HG03565 (cell line): ENCODE measurements at regions not wholly inside any gene's neighbourhood (a gene's known extent, or its start where the extent isn't known, plus 50 kb on each side); places are given as distances from the start of the nearest gene placed in this dataset.

ENCODE experiments used
- ATAC-seq: cut with Tn5 transposase; IDR thresholded peaks from one replicate; pipeline ENCODE4 v1.9.1; 2021; ENCODE audit warnings: mild to moderate bottlenecking, moderate library complexity; ENCODE audit not compliant: unreplicated experiment

DNA sequence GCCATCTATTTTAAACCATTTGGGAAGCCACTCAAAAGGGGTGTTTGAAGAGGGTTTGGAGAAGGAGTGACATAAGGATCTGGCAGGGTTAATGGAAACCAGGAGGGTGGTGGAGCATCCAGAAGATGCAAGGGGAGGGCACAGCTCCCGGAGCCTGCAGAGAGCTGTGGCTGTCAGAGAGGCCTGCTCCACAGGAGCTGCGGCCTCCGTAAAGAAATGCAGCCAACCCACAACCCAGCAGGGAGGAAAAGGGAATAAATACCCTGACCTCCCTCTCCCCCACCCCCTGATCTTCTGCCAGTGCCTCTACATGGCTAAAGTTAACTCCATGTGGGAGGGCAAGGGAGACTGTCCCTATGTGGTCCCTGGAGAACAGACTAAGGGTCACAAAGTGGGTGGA lies 567.1 kb upstream of the POU3F3 start:
- ATAC-seq = no peak

DNA sequence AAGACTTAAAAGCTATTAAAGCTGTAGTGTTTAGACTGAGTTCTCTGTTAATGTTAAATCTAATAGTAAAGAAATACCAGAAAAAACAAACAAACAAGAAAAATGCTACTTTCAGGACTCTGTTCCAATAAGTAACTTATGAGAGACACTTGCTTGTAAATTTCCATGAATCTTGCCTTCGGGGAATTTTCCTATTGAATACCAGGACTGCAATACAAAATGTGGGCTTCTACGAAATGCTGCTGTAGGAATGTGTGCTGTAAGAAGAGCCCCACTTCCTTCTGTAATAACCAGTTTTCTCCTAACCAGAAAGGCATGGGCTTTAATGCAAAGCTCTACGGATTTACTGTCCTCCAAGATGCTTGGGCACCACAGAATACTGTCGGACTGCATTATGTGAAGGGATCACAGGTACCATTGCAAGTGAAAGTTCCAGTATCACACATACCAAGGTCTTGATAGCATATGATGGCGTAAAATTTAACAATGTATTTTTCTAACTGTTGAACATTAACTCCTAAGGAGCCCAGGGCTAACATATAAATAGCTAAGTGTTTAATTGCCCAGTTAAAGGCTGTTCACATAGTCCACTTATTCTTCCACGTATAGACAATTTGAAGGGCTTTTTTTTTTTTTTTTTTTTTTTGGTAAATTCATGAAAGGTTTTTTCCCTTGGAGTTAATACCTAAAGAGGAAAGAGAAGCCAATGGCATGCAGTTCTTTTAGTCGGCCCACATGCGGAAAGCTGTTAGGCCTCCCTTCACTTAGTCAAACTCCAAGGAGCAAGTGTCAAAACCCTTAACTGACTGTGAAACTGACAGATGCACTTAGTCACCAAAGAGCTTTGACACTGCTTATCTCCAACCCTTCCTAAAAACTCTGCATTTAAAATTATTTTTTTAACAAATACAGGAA lies 564.0 kb upstream of the POU3F3 start:
- ATAC-seq = no peak

DNA sequence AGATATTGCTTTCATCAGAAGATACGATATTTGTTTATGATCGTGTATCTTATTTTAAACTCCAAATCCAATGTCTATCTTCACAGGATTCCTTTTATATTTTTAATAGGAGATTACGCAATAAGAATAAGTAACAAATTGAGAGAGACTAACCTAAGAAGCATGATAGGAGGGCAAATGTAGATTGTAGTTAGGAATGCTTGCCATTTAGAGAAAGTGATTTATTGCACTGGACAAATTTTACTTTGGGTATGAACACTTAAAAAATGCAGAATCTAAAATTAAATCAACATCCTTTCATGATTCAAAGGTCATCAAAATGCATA lies 563.4 kb upstream of the POU3F3 start:
- ATAC-seq = no peak

- no peak for ATAC-seq
Measured at GRCh38 chr2:104312684-104313083, 541.2 kb upstream of the POU3F3 start.

- ATAC-seq = no peak
Measured at GRCh38 chr2:104318001-104318665, 535.8 kb upstream of the POU3F3 start.

DNA sequence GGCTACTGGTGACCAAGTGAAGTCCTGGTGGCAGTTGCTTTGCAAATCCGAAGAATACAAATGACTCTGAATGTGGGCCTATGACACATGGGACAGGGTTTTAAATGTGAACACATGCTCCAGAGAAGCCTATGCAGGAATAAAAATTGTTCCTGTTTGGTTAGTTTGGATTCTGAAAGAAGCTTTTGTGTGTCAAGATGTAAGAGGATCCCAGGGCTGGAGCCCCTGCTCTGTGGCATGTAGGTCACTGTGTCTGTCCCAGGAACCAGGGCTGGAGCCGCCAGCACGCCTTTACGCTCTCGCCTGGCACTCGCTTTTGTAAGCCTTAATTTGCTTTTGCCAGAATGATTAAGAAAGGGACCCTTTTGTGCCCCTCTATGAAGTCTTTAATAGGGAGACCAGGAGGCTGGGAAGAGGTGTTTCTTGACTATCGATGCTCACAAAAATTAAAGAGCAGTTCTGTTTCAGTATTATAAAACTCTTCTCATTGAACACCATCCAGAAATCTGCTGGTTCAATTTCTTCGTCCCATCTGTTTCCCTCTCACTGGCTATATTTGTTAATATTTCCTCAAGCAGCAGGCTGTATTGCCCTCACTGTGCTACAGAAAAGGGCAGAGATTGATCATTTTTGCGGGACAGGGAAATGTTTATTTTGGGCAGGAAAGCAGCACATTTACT lies 532.7 kb upstream of the POU3F3 start:
- ATAC-seq = no peak

DNA sequence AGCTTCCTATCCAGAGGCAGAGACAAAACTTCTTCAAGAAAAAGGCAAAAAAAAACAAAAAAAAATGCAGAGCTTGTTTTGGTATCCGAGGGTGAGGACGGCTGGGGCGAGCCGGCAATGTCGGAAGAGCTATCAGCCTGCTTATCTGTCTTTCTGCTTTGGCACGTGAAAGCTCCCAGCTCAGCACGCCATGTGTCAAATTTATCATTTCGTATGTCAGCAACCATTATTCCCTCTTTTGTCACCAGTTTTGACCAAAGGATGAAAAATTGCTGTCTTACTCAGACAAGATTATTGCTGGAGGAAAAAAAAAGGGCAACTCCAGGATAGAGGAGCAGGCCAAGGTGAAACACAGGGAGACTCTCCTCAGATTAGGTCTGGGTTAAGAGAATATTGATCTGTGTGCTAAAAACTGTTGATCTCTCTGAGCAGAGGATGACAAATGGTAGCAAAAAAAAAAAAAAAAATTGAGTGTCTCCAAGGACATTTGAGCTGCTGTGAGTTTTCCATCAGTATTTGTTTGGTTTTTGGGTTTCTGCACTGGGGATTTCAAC lies 532.0 kb upstream of the POU3F3 start:
- no peak for ATAC-seq

- ATAC-seq = no peak
Measured at GRCh38 chr2:104332731-104333130, 521.2 kb upstream of the POU3F3 start.

DNA sequence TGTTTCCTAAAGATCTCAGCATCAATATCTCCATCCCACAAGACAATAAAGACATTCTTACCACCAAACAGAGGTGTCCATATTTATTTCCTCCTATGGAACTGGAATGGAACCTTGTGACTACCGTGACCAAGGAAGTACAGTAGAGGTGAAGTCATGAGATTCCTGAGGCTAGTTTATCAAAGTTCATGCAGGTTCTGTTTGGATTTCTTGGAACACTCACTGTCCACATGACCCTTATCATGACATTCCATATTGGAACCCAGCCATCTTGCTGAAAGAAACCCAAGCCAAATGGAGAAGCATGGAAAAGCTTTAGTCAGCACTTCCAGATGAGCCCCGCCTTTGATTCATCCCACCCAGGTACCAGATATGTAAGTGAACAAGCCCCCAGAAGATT lies 516.0 kb upstream of the POU3F3 start:
- no peak for ATAC-seq

GRCh38 chr2:104340162-104340561 lies 513.8 kb upstream of the POU3F3 start:
- ATAC-seq = no peak

- ATAC-seq = no peak
Measured at GRCh38 chr2:104340879-104341828, 512.8 kb upstream of the POU3F3 start.

- no peak for ATAC-seq
Measured at GRCh38 chr2:104344306-104344705, 509.6 kb upstream of the POU3F3 start.

DNA sequence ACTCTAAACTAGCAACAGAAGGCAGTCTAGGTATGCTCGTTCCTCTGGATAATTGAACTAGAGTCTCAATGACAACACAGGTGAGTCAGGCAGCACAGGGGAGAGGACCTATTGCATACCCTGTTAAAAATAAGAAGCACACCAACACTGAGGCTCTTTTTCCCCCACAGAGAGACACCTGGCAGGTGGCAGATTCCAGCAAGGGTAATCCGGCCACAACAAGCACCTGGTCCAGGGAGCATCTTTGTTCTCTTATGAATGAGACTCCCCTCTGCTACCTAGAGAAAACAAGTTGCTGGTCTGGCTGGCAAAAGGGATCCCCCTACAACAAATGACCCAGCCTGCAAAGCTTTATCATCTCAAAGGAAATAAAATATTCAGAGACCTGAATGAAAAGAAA lies 508.9 kb upstream of the POU3F3 start:
- ATAC-seq = no peak

DNA sequence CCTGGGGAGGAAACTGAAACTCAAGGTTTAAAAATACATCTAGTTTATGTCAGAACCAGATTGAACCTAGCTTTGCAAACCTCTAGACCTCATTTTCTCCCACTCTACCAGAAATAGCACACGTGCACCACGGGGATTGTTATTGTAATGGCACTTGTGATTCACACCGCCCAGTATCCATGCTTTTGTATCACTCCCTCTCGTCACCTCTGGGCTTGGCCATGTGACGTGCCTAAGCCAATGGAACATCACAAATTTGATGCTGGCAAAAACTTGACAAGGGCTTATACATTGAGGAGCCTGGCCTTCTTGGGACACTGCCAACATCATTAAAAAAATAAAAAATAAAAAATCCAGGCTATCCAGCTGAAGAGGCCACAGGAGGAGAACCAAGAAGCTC lies 495.8 kb upstream of the POU3F3 start:
- ATAC-seq = no peak

- no peak for ATAC-seq
Measured at GRCh38 chr2:104361414-104361813, 492.5 kb upstream of the POU3F3 start.

DNA sequence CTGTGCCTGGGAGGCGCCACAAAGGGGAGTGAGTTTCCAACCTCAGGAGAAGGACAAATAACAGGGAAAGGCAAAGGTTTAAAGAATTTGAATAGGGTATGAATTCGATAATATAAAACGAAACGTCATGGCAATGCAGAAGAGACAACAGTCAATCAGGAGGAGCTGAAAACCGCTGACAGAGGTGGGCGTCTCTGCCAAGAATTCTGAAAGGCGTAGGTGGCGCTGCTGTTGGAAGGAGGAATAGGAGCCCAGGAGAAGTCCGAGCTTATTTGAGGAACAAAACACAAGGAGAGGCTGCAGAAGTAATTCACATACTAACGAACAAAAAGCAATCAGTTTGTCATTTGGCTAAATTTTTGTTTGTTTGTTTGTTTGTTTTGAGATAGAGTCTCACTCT lies 485.8 kb upstream of the POU3F3 start:
- no peak for ATAC-seq

DNA sequence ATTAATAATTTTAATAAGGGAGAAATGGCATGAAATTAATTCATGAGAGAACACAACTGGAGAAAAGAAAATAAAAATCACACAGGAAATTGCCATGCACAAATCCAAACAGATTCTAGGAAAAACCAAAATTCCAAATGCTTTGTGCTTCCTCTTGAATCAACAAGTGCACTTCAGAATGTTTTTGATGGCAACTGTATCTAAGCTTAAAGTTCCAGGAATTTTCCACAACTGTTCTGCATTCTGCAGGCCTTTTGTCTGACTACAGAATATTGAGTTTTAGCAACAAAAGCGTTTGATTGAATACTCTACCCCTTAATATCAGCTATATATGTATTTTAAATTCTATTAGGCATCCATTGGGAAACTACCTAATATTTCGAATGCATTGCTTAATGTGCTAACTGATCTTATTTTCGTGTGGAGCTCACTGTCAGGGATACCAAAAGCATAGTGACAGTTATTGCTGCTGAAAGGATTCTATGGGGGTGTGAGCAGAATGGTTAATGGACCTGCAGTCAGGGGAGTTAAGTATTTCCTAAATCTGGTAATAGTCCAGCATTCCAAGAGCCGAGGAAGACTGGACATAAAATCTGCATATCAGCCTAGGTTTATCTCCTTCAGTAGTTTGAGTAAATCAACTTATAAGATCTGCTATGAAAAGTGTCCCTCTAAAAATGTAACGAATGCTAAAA lies 482.7 kb upstream of the POU3F3 start:
- ATAC-seq = no peak

- ATAC-seq = no peak
Measured at GRCh38 chr2:104375206-104375605, 478.7 kb upstream of the POU3F3 start.

DNA sequence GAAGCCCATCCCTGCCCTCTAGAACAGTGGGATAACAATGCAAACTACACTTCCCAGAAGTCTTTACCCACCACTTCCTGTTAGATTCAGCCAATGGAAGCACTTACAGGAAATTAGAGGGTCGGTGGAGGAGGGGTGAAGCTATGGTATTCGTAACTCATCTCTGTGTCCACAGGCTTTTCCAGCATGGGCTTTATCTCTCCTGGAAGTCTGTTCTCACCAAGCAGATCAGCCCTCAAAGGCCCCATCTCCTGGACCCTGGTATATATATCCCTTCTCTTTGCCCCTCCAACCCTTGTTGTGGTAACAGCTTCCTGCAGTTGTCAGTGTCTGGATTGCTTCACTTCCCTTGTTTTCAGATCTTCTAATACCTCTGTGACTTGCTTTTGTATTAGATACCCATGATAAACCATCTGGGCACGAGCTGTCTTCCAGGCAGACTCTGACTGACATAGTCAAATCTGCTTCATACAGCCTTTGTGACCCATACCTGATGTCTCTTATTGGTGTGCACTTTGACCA lies 475.0 kb upstream of the POU3F3 start:
- ATAC-seq = peak; percentile 91

DNA sequence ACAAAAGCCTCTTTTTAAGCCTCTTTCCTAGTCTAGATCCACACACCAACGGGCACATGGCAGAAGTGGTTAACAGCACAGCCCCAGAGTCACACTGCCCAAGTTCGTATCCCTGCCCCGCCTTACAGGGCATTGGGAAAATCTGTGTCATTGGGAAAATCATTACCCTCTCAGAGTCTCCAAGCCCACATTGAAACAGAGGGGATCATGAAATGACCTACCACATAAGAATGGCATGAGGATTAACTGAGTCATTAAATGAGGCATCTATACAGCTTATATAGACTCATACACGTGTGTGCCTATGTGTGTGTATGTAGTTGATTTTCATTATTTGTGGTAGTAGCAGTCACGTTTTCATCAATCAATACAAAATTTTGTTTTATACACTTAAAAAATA lies 469.0 kb upstream of the POU3F3 start:
- no peak for ATAC-seq
